ENCODE measurements at regions not wholly inside any gene's neighbourhood (a gene's known extent, or its start where the extent isn't known, plus 50 kb on each side); places are given as distances from the start of the nearest gene placed in this dataset.

GRCh38 chr3:117133066-117133465, 423.5 kb downstream of the TUSC7 start:
- DNase-seq = no peak

GRCh38 chr3:117135207-117135606, 425.6 kb downstream of the TUSC7 start:
- no peak for DNase-seq

GRCh38 chr3:117136003-117136402, 426.4 kb downstream of the TUSC7 start:
- DNase-seq = no peak

- DNase-seq = no peak
These were observed 427.5 kb downstream of the TUSC7 start for GRCh38 chr3:117137065-117137464.

GRCh38 chr3:117139681-117140080, 430.1 kb downstream of the TUSC7 start:
- no peak for DNase-seq

- DNase-seq = no peak
These were observed 432.2 kb downstream of the TUSC7 start for GRCh38 chr3:117141812-117142211.

GRCh38 chr3:117144853-117145252, 435.3 kb downstream of the TUSC7 start:
- no peak for DNase-seq

GRCh38 chr3:117145677-117146076, 436.1 kb downstream of the TUSC7 start:
- no peak for DNase-seq

GRCh38 chr3:117146571-117146970, 437.0 kb downstream of the TUSC7 start:
- no peak for DNase-seq

GRCh38 chr3:117149584-117149983, 440.0 kb downstream of the TUSC7 start:
- no peak for DNase-seq

GRCh38 chr3:117150628-117151027, 441.0 kb downstream of the TUSC7 start:
- DNase-seq = no peak

GRCh38 chr3:117160176-117160575, 450.6 kb downstream of the TUSC7 start:
- DNase-seq = no peak

- no peak for DNase-seq
These were observed 452.2 kb downstream of the TUSC7 start for GRCh38 chr3:117161816-117162215.

GRCh38 chr3:117165176-117165575, 455.6 kb downstream of the TUSC7 start:
- DNase-seq = no peak

GRCh38 chr3:117165601-117166051, 456.0 kb downstream of the TUSC7 start:
- no peak for DNase-seq

GRCh38 chr3:117168896-117169295, 459.3 kb downstream of the TUSC7 start:
- DNase-seq = no peak

GRCh38 chr3:117170094-117170493, 460.5 kb downstream of the TUSC7 start:
- no peak for DNase-seq

GRCh38 chr3:117171124-117171523, 461.5 kb downstream of the TUSC7 start:
- DNase-seq = no peak

GRCh38 chr3:117172426-117172825, 462.8 kb downstream of the TUSC7 start:
- no peak for DNase-seq

- DNase-seq = no peak
These were observed 471.6 kb downstream of the TUSC7 start for GRCh38 chr3:117181222-117181621.

- no peak for DNase-seq
These were observed 475.0 kb downstream of the TUSC7 start for GRCh38 chr3:117184574-117184973.

GRCh38 chr3:117191245-117191644, 481.7 kb downstream of the TUSC7 start:
- DNase-seq = no peak

GRCh38 chr3:117192888-117193287, 483.3 kb downstream of the TUSC7 start:
- no peak for DNase-seq

- no peak for DNase-seq
These were observed 483.8 kb downstream of the TUSC7 start for GRCh38 chr3:117193390-117193789.

GRCh38 chr3:117195034-117195433, 485.5 kb downstream of the TUSC7 start:
- DNase-seq = no peak

- DNase-seq = no peak
These were observed 491.4 kb downstream of the TUSC7 start for GRCh38 chr3:117200962-117201361.

Data from T-helper 1 cell (primary cell).